PC-9 (cell line): ENCODE measurements at regions not wholly inside any gene's neighbourhood (a gene's known extent, or its start where the extent isn't known, plus 50 kb on each side); places are given as distances from the start of the nearest gene placed in this dataset.

Experiments used
- BruUV-seq: library from RNA; stranded (reverse); fragments of 400-500 nt; replicated peaks from 2 replicates; lab custom pipeline; 2021; lab: Mats Ljungman, UMichigan
- CTCF ChIA-PET: fragments of 300-600 bp; sonication (Branson Sonifier 250); formaldehyde crosslinking; loops from one replicate; lab custom pipeline; 2022; ENCODE audit warnings: antibody characterized with exemption; lab: Charles Lee
- POLR2A ChIA-PET: fragments of 300-600 bp; sonication (Branson Sonifier 250); formaldehyde crosslinking; loops from one replicate; lab custom pipeline; 2022; ENCODE audit warnings: antibody characterized with exemption; ENCODE audit not compliant: unreplicated experiment; lab: Charles Lee
- DNase-seq, 2 experiments: peaks; one replicate each; pipeline versions ENCODE4 v3.0.0 to v3.0.0-alpha.2; 2015 to 2022; ENCODE audit warnings: mixed read lengths in 1 of 2
- H2AFZ ChIP-seq: fragments of 200-600 bp; sonication (generic); 2 replicates; pipeline ENCODE4 v1.8.1; 2017; ENCODE audit warnings: antibody characterized with exemption
- H3F3A ChIP-seq: fragments of 200-600 bp; sonication (generic); 2 replicates; pipeline ENCODE4 v1.8.1; 2017; ENCODE audit warnings: antibody characterized with exemption, mild to moderate bottlenecking, low read depth; ENCODE audit not compliant: insufficient read depth
- H3K27ac ChIP-seq: fragments of 200-600 bp; sonication (generic); 2 replicates; pipeline ENCODE4 v1.6.1; 2016; ENCODE audit warnings: mixed run types
- H3K27me3 ChIP-seq: fragments of 200-600 bp; sonication (generic); 2 replicates; pipeline ENCODE4 v1.6.1; 2016; ENCODE audit warnings: low read depth, mixed run types; ENCODE audit not compliant: insufficient read depth
- H3K36me3 ChIP-seq: fragments of 200-600 bp; sonication (generic); 2 replicates; pipeline ENCODE4 v1.6.1; 2016; ENCODE audit warnings: low read depth, mixed run types
- H3K4me1 ChIP-seq: fragments of 200-600 bp; sonication (generic); replicated peaks from 2 replicates; pipeline ENCODE4 v1.6.1; 2016; ENCODE audit warnings: mixed run types; ENCODE audit not compliant: insufficient read depth
- H3K4me2 ChIP-seq: fragments of 200-600 bp; sonication (generic); 2 replicates; pipeline ENCODE4 v1.6.1; 2017; ENCODE audit warnings: mixed run types
- H3K4me3 ChIP-seq: fragments of 200-600 bp; sonication (generic); 2 replicates; pipeline ENCODE4 v1.6.1; 2016; ENCODE audit warnings: mixed run types
- H3K79me2 ChIP-seq: fragments of 200-600 bp; sonication (generic); 2 replicates; pipeline ENCODE4 v1.6.1; 2017; ENCODE audit warnings: low read depth, mixed run types
- H3K9me2 ChIP-seq: fragments of 200-600 bp; sonication (generic); 2 replicates; pipeline ENCODE4 v1.8.1; 2017; ENCODE audit warnings: mild to moderate bottlenecking; ENCODE audit not compliant: insufficient read depth
- H3K9me3 ChIP-seq: fragments of 200-600 bp; sonication (generic); 2 replicates; pipeline ENCODE4 v1.8.1; 2016; ENCODE audit warnings: low read depth; ENCODE audit not compliant: insufficient read depth
- H4K20me1 ChIP-seq: fragments of 200-600 bp; sonication (generic); 2 replicates; pipeline ENCODE4 v1.8.1; 2017; ENCODE audit not compliant: insufficient read depth
- CTCF ChIP-seq: fragments of 200-600 bp; sonication (generic); conservative IDR thresholded peaks from 2 replicates; pipeline ENCODE4 v1.6.1; 2017; ENCODE audit warnings: mixed run types, antibody characterized with exemption, mild to moderate bottlenecking, moderate library complexity
- EZH2 ChIP-seq: fragments of 200-600 bp; sonication (generic); IDR thresholded peaks from 2 replicates; pipeline ENCODE4 v1.8.0; 2017; ENCODE audit warnings: antibody characterized with exemption, low read depth
- intact Hi-C: fragments of 100-400 bp; cut with micrococcal nuclease; formaldehyde crosslinking; loops from one replicate; pipeline ENCODE4 v1.10.0; 2022; ENCODE audit not compliant: unreplicated experiment

GRCh38 chr7:24496036-24496435 is 77.2 kb upstream of the PALS2 start:
- CTCF ChIA-PET = no interaction called here

GRCh38 chr7:24498439-24498838 is 74.8 kb upstream of the PALS2 start:
- no peaks in the 10 kb centered on the region for H3K9me3 ChIP-seq
- BruUV-seq = no TSS peak
- no peaks in the 10 kb centered on the region for H4K20me1 ChIP-seq
- H3K36me3 ChIP-seq = no peaks in the 10 kb centered on the region
- POLR2A ChIA-PET = no interaction called here
- no peak overlapping the region for H3K27ac ChIP-seq
- H3F3A ChIP-seq = no peaks in the 10 kb centered on the region
- intact Hi-C loops = no loop called here
- no peaks in the 10 kb centered on the region for H3K27me3 ChIP-seq
- H2AFZ ChIP-seq = no peak overlapping the region
- H3K4me3 ChIP-seq = no peak overlapping the region
- no peak for DNase-seq
- H3K9me2 ChIP-seq = no peaks in the 10 kb centered on the region
- CTCF ChIA-PET = no interaction called here
- no peaks in the 10 kb centered on the region for H3K4me1 ChIP-seq
- no peak overlapping the region for H3K4me2 ChIP-seq
- no peaks in the 10 kb centered on the region for H3K79me2 ChIP-seq
- no peak for TF ChIP-seq CTCF
- no peak for TF ChIP-seq EZH2

More at GRCh38 chr7:24496036-24496435, 77.2 kb upstream of the PALS2 start:
- H3K27ac ChIP-seq = no peak overlapping the region
- H2AFZ ChIP-seq = no peak overlapping the region
- intact Hi-C loops = no loop called here
- TF ChIP-seq CTCF (no peak), EZH2 (no peak)
- H4K20me1 ChIP-seq = no peaks in the 10 kb centered on the region
- no TSS peak for BruUV-seq
- H3K9me2 ChIP-seq = no peaks in the 10 kb centered on the region
- H3K36me3 ChIP-seq = no peaks in the 10 kb centered on the region
- no peaks in the 10 kb centered on the region for H3K4me1 ChIP-seq
- H3F3A ChIP-seq = no peaks in the 10 kb centered on the region
- no peaks in the 10 kb centered on the region for H3K79me2 ChIP-seq
- H3K9me3 ChIP-seq = no peaks in the 10 kb centered on the region
- H3K27me3 ChIP-seq = no peaks in the 10 kb centered on the region
- POLR2A ChIA-PET = no interaction called here
- DNase-seq = no peak
- no peak overlapping the region for H3K4me3 ChIP-seq
- H3K4me2 ChIP-seq = no peak overlapping the region

- POLR2A ChIA-PET = no interaction called here
- Histone ChIP-seq H3K27me3 (no peaks in the 10 kb centered on the region), H3K4me1 (no peaks in the 10 kb centered on the region), H3K36me3 (no peaks in the 10 kb centered on the region), H3K9me2 (no peaks in the 10 kb centered on the region), H3K9me3 (no peaks in the 10 kb centered on the region), H3K4me3 (no peak overlapping the region), H3K79me2 (no peaks in the 10 kb centered on the region), H2AFZ (no peak overlapping the region), H3K4me2 (no peak overlapping the region), H3F3A (no peaks in the 10 kb centered on the region), H4K20me1 (no peaks in the 10 kb centered on the region), H3K27ac (no peak overlapping the region)
- intact Hi-C loops = no loop called here
- CTCF ChIA-PET = no interaction called here
- BruUV-seq = no TSS peak
- no peak for DNase-seq
- TF ChIP-seq EZH2 = no peak
- no peak for TF ChIP-seq CTCF
Observed at GRCh38 chr7:24499871-24500270, 73.4 kb upstream of the PALS2 start.
